Endothelial cell of umbilical vein (primary cell): ENCODE measurements at regions not wholly inside any gene's neighbourhood (a gene's known extent, or its start where the extent isn't known, plus 50 kb on each side); places are given as distances from the start of the nearest gene placed in this dataset.

Source experiments
- BruUV-seq: library from RNA; stranded (reverse); fragments of 400-500 nt; replicated peaks from 2 replicates; lab custom pipeline; 2021; lab: Mats Ljungman, UMichigan
- CTCF ChIA-PET: fragments of 300-600, 350-600 bp; sonication (Branson Sonifier 250); formaldehyde crosslinking; loops from one replicate; lab custom pipeline; 2021; ENCODE audit warnings: antibody characterized with exemption, inconsistent platforms; lab: Charles Lee
- POLR2A ChIA-PET: fragments of 300-600, 350-600 bp; sonication (Branson Sonifier 250); formaldehyde crosslinking; loops from one replicate; lab custom pipeline; 2021; ENCODE audit warnings: antibody characterized with exemption, inconsistent platforms; lab: Charles Lee
- DNase-seq: peaks from one replicate; pipeline ENCODE4 v3.0.0-alpha.2; 2011; ENCODE audit warnings: low read depth, low spot score
- FAIRE-seq: peaks from 2 replicates; lab custom pipeline; 2011; peaks lifted over from hg19 to GRCh38; lab: Jason Lieb, UNC
- H2AFZ ChIP-seq: 2 replicates; pipeline ENCODE4 v1.6.0; 2012; ENCODE audit warnings: low read depth, low read length, control low read depth, inconsistent platforms
- H3K27ac ChIP-seq: 2 replicates; pipeline ENCODE4 v1.5.1; 2011; ENCODE audit warnings: low read depth, mild to moderate bottlenecking, control low read depth, low read length, moderate library complexity; ENCODE audit not compliant: insufficient read depth
- H3K27me3 ChIP-seq, 2 experiments: 2 replicates each; pipeline versions ENCODE4 v1.6.0 to v1.6.1; 2011; ENCODE audit warnings: low read length in 2 of 2, mixed read lengths in 1 of 2; ENCODE audit not compliant: control insufficient read depth in 2 of 2, insufficient read depth in 2 of 2
- H3K36me3 ChIP-seq, 2 experiments: 2 replicates in 1 of 2; 3 replicates in 1 of 2; pipeline ENCODE4 v1.5.1; 2011; ENCODE audit warnings: low read length in 2 of 2, mild to moderate bottlenecking in 1 of 2, moderate library complexity in 1 of 2; ENCODE audit not compliant: control insufficient read depth in 2 of 2, insufficient read depth in 2 of 2; ENCODE audit errors: extremely low read depth in 1 of 2
- H3K4me1 ChIP-seq: 3 replicates; pipeline ENCODE4 v1.5.1; 2011; ENCODE audit warnings: mild to moderate bottlenecking, low read length; ENCODE audit not compliant: control insufficient read depth, insufficient read depth; ENCODE audit errors: extremely low read depth
- H3K4me2 ChIP-seq: 2 replicates; pipeline ENCODE4 v1.6.1; 2011; ENCODE audit warnings: low read length, control low read depth, mixed read lengths; ENCODE audit not compliant: insufficient read depth
- H3K4me3 ChIP-seq, 3 experiments: fragments of 200-600 bp in 1 of 3; sonication (generic), shearing (Covaris generic) in 1 of 3; replicated peaks in 1 of 3; 2 replicates each; pipeline ENCODE4 v1.5.1; 2011 to 2016; ENCODE audit warnings: control low read depth in 3 of 3, low read length in 3 of 3, mild to moderate bottlenecking in 2 of 3, inconsistent platforms in 1 of 3, low read depth in 1 of 3, moderate library complexity in 1 of 3; ENCODE audit not compliant: insufficient read depth in 1 of 3
- H3K79me2 ChIP-seq: 2 replicates; pipeline ENCODE4 v1.6.0; 2012; ENCODE audit warnings: low read length, inconsistent platforms; ENCODE audit not compliant: control insufficient read depth, insufficient read depth
- H3K9ac ChIP-seq: replicated peaks from 2 replicates; pipeline ENCODE3; 2011; ENCODE audit warnings: low read length, control low read depth; ENCODE audit not compliant: insufficient read depth; ENCODE audit errors: extremely low read depth
- H3K9me1 ChIP-seq: replicated peaks from 3 replicates; pipeline ENCODE4 v1.6.0; 2011; ENCODE audit warnings: mild to moderate bottlenecking, low read length; ENCODE audit not compliant: control insufficient read depth, insufficient read depth; ENCODE audit errors: extremely low read depth
- H3K9me3 ChIP-seq: replicated peaks from 2 replicates; pipeline ENCODE4 v1.5.1; 2012; ENCODE audit warnings: low read length, inconsistent platforms; ENCODE audit not compliant: control insufficient read depth, insufficient read depth
- H4K20me1 ChIP-seq: replicated peaks from 2 replicates; pipeline ENCODE3; 2011; ENCODE audit warnings: mild to moderate bottlenecking, low read length; ENCODE audit not compliant: control insufficient read depth, insufficient read depth; ENCODE audit errors: extremely low read depth
- CTCF ChIP-seq, 2 donors: IDR thresholded peaks; 1 replicate in 1 of 2; 2 replicates in 1 of 2; pipeline ENCODE4 v1.5.1; 2011; ENCODE audit warnings: low read length in 2 of 2, mild to moderate bottlenecking in 2 of 2, moderate library complexity in 2 of 2, control low read depth in 1 of 2, inconsistent platforms in 1 of 2, low read depth in 1 of 2; ENCODE audit not compliant: insufficient read depth in 1 of 2; ENCODE audit errors: extremely low read depth in 1 of 2
- EZH2 ChIP-seq: IDR thresholded peaks from 2 replicates; pipeline ENCODE4 v1.6.1; 2012; ENCODE audit warnings: borderline replicate concordance, low read depth, mild to moderate bottlenecking, moderate library complexity, low read length, inconsistent platforms; ENCODE audit not compliant: severe bottlenecking
- FOS ChIP-seq: IDR thresholded peaks from 2 replicates; pipeline ENCODE4 v1.6.1; 2011; ENCODE audit warnings: mild to moderate bottlenecking, low read length, moderate library complexity, borderline replicate concordance; ENCODE audit not compliant: insufficient read depth
- GATA2 ChIP-seq: IDR thresholded peaks from 2 replicates; pipeline ENCODE4 v1.7.0; 2011; ENCODE audit warnings: low read depth, mild to moderate bottlenecking, moderate library complexity, mixed read lengths, low read length; ENCODE audit not compliant: insufficient read length, insufficient read depth
- JUN ChIP-seq: IDR thresholded peaks from 2 replicates; pipeline ENCODE4 v1.6.1; 2011; ENCODE audit warnings: borderline replicate concordance, low read depth; ENCODE audit not compliant: insufficient read length, insufficient read depth
- MAX ChIP-seq: IDR thresholded peaks from 2 replicates; pipeline ENCODE4 v1.6.1; 2011; ENCODE audit not compliant: insufficient read depth, insufficient read length
- MYC ChIP-seq: IDR thresholded peaks from one replicate; pipeline ENCODE4 v1.6.1; 2011; ENCODE audit warnings: mild to moderate bottlenecking, low read depth, low read length
- POLR2A ChIP-seq: IDR thresholded peaks from 2 replicates; pipeline ENCODE4 v1.6.1; 2012; ENCODE audit warnings: low read depth, mild to moderate bottlenecking, control low read depth, low read length
- POLR2AphosphoS5 ChIP-seq: IDR thresholded peaks from 2 replicates; pipeline ENCODE4 v1.6.1; 2012; ENCODE audit warnings: low read depth, mild to moderate bottlenecking, control low read depth, low read length, moderate library complexity; ENCODE audit not compliant: insufficient read depth
- dilution Hi-C: fragments of 300-500 bp; cut with MboI; formaldehyde crosslinking; loops from one replicate; pipeline ENCODE4 v1.15.0; 2019; ENCODE audit warnings: low sequenced_read_pairs; ENCODE audit not compliant: extremely low pct_ligation_motif_present
- intact Hi-C: fragments of 100-400 bp; cut with micrococcal nuclease; formaldehyde crosslinking; loops from one replicate; pipeline ENCODE4 v1.10.0; 2022

- CTCF ChIA-PET, result interaction anchor here (0.7 kb wide), 1 partner anchor 36 kb away, joined by 4 read pairs; no protein-coding TSS in a partner anchor
- DNase-seq, result no peak
- Histone ChIP-seq H3K4me2 (no peak overlapping the region), H2AFZ (no peak overlapping the region), H3K9ac (no peak overlapping the region), H3K27ac (no peak overlapping the region), H3K9me3 (no peaks in the 10 kb centered on the region), H3K4me3 (no peak overlapping the region), H3K27me3 (no peaks in the 10 kb centered on the region), H4K20me1 (no peaks in the 10 kb centered on the region), H3K4me1 (peaks cover 5% of the 10 kb centered on the region), H3K79me2 (no peaks in the 10 kb centered on the region), H3K36me3 (no peaks in the 10 kb centered on the region), H3K9me1 (no peaks in the 10 kb centered on the region)
- no peak for FAIRE-seq
- TF ChIP-seq FOS (no peak), EZH2 (no peak), MYC (no peak), GATA2 (no peak), POLR2A (no peak), CTCF (IDR thresholded peaks at IDR 0.05; ENCODE audit: extremely low read depth in 1 of 2, insufficient read depth in 1 of 2, low read depth in 1 of 2, low read length in 2 of 2) (no peak), POLR2AphosphoS5 (no peak), JUN (no peak), MAX (no peak)
- dilution Hi-C loops (no loop called here), intact Hi-C loops (no loop called here)
- POLR2A ChIA-PET, result interaction anchor here (0.6 to 1.0 kb wide), 2 partner anchors 27 to 114 kb away, joined by 4 to 7 read pairs; a partner anchor contains a TSS
- no TSS peak for BruUV-seq
Measured at GRCh38 chr6:26161322-26161721, 74.1 kb downstream of the HFE start.
